ENCODE measurements at regions not wholly inside any gene's neighbourhood (a gene's known extent, or its start where the extent isn't known, plus 50 kb on each side); places are given as distances from the start of the nearest gene placed in this dataset.

DNA sequence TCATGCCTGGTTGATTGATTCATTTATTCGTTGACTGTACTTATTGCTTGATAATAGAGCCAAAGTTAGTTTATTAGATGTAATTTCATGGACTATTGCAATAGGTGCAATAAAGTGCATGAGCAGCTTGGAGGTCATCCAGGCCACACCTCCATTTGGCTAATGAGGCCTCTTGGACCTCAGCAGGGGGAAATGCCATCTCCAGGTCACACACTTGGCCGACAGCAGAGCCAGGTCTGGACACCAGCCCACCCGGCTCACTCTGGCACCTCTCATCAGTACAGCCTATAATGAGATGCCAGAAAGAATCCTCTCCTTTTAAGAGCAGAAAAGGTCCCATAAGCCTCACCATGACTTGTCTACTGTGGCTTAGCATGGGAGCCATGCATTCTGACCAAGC is 71.2 kb upstream of the AFF3 start:
- DNase-seq (ENCODE audit: low read depth) = no peak
- TF ChIP-seq CTCF (IDR thresholded peaks at IDR 0.05; ENCODE audit: insufficient read depth, low read depth, low read length, missing control alignments) = no peak
- H3K4me3 ChIP-seq (ENCODE audit: low read depth, low read length) = no peak overlapping the region

GRCh38 chr2:100212850-100213249 is 70.5 kb upstream of the AFF3 start:
- no peak for DNase-seq (ENCODE audit: low read depth)
- no peak overlapping the region for H3K4me3 ChIP-seq (ENCODE audit: low read depth, low read length)
- TF ChIP-seq CTCF (IDR thresholded peaks at IDR 0.05; ENCODE audit: insufficient read depth, low read depth, low read length, missing control alignments) = no peak

GRCh38 chr2:100211521-100211920 is 69.1 kb upstream of the AFF3 start:
- TF ChIP-seq CTCF (IDR thresholded peaks at IDR 0.05; ENCODE audit: insufficient read depth, low read depth, low read length, missing control alignments) = no peak
- no peak overlapping the region for H3K4me3 ChIP-seq (ENCODE audit: low read depth, low read length)
- no peak for DNase-seq (ENCODE audit: low read depth)

- DNase-seq (ENCODE audit: low read depth) = no peak
- no peak for TF ChIP-seq CTCF (IDR thresholded peaks at IDR 0.05; ENCODE audit: insufficient read depth, low read depth, low read length, missing control alignments)
- H3K4me3 ChIP-seq (ENCODE audit: low read depth, low read length) = no peak overlapping the region
Observed at GRCh38 chr2:100208141-100208770, 65.9 kb upstream of the AFF3 start.

- DNase-seq (ENCODE audit: low read depth) = no peak
- no peak overlapping the region for H3K4me3 ChIP-seq (ENCODE audit: low read depth, low read length)
- no peak for TF ChIP-seq CTCF (IDR thresholded peaks at IDR 0.05; ENCODE audit: insufficient read depth, low read depth, low read length, missing control alignments)
Observed at GRCh38 chr2:100207411-100207885, 65.1 kb upstream of the AFF3 start.

- no peak for TF ChIP-seq CTCF (IDR thresholded peaks at IDR 0.05; ENCODE audit: insufficient read depth, low read depth, low read length, missing control alignments)
- no peak for DNase-seq (ENCODE audit: low read depth)
- no peak overlapping the region for H3K4me3 ChIP-seq (ENCODE audit: low read depth, low read length)
Observed at GRCh38 chr2:100206731-100207255, 64.4 kb upstream of the AFF3 start.

DNA sequence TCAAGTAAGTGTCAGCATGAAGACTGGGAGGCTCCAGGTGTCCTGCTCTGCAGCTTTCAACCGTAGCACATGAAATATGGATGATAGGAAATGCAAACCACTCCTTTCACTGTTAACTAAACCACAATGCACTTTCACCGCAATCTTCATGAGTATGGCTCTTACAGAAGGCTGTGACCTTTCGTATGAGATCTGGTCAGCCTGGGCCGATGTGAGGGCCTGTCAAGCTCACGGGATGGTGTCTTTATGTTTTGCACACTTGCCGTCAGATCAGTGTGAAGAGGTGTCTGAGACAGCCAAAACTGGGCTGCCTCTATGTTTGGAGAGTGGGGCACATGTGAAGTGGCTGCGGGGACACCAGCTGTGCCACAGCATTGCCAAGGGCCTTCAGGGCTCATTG is 62.8 kb upstream of the AFF3 start:
- no peak overlapping the region for H3K4me3 ChIP-seq (ENCODE audit: low read depth, low read length)
- DNase-seq (ENCODE audit: low read depth) = peak; percentile 12
- no peak for TF ChIP-seq CTCF (IDR thresholded peaks at IDR 0.05; ENCODE audit: insufficient read depth, low read depth, low read length, missing control alignments)
